Astrocyte (in vitro differentiated cells and primary cell): ENCODE measurements at regions not wholly inside any gene's neighbourhood (a gene's known extent, or its start where the extent isn't known, plus 50 kb on each side); places are given as distances from the start of the nearest gene placed in this dataset.

Experiments used
- EZH2 ChIP-seq: IDR thresholded peaks from 2 replicates; pipeline ENCODE4 v1.6.1; 2012; ENCODE audit warnings: mild to moderate bottlenecking, low read length, inconsistent platforms; ENCODE audit not compliant: insufficient read depth
- TF ChIP-seq, protein P1 (sequence below): IDR thresholded peaks from 2 replicates; pipeline ENCODE4 v1.5.1; 2011; ENCODE audit warnings: low read depth, mild to moderate bottlenecking, inconsistent platforms, low read length, moderate library complexity; ENCODE audit not compliant: insufficient read depth

GRCh38 chr5:152106571-152106970 is 181.9 kb upstream of the GLRA1 start:
- TF ChIP-seq, protein P1, sequence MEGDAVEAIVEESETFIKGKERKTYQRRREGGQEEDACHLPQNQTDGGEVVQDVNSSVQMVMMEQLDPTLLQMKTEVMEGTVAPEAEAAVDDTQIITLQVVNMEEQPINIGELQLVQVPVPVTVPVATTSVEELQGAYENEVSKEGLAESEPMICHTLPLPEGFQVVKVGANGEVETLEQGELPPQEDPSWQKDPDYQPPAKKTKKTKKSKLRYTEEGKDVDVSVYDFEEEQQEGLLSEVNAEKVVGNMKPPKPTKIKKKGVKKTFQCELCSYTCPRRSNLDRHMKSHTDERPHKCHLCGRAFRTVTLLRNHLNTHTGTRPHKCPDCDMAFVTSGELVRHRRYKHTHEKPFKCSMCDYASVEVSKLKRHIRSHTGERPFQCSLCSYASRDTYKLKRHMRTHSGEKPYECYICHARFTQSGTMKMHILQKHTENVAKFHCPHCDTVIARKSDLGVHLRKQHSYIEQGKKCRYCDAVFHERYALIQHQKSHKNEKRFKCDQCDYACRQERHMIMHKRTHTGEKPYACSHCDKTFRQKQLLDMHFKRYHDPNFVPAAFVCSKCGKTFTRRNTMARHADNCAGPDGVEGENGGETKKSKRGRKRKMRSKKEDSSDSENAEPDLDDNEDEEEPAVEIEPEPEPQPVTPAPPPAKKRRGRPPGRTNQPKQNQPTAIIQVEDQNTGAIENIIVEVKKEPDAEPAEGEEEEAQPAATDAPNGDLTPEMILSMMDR: no peak
- TF ChIP-seq EZH2: no peak
